Hepatocyte (in vitro differentiated cells): ENCODE measurements at regions not wholly inside any gene's neighbourhood (a gene's known extent, or its start where the extent isn't known, plus 50 kb on each side); places are given as distances from the start of the nearest gene placed in this dataset.

Experiments
- DNase-seq: peaks from one replicate; pipeline ENCODE4 v3.0.0-alpha.2; 2016; ENCODE audit warnings: low spot score
- H2AFZ ChIP-seq: fragments of 200-600 bp; sonication (generic); 2 replicates; pipeline ENCODE4 v1.6.0; 2016; ENCODE audit warnings: antibody characterized with exemption, mild to moderate bottlenecking
- H3K27ac ChIP-seq: fragments of 200-600 bp; sonication (generic); 2 replicates; pipeline ENCODE4 v1.5.1; 2016; ENCODE audit warnings: mild to moderate bottlenecking
- H3K27me3 ChIP-seq: fragments of 200-600 bp; sonication (generic); 2 replicates; pipeline ENCODE4 v1.6.1; 2016
- H3K36me3 ChIP-seq: fragments of 200-600 bp; sonication (generic); replicated peaks from 2 replicates; pipeline ENCODE4 v1.5.1; 2016; ENCODE audit warnings: low read depth; ENCODE audit not compliant: insufficient read depth
- H3K4me1 ChIP-seq: fragments of 200-600 bp; sonication (generic); 2 replicates; pipeline ENCODE4 v1.5.1; 2016; ENCODE audit warnings: mild to moderate bottlenecking, moderate library complexity; ENCODE audit not compliant: insufficient read depth
- H3K4me2 ChIP-seq: fragments of 200-600 bp; sonication (generic); 2 replicates; pipeline ENCODE4 v1.6.0; 2016
- H3K4me3 ChIP-seq: fragments of 200-600 bp; sonication (generic); 2 replicates; pipeline ENCODE4 v1.5.1; 2016; ENCODE audit warnings: mild to moderate bottlenecking
- H3K79me2 ChIP-seq: fragments of 200-600 bp; sonication (generic); 2 replicates; pipeline ENCODE4 v1.6.0; 2017; ENCODE audit warnings: mild to moderate bottlenecking
- H3K9me2 ChIP-seq: fragments of 200-600 bp; sonication (generic); replicated peaks from 2 replicates; pipeline ENCODE4 v1.6.0; 2017; ENCODE audit warnings: mild to moderate bottlenecking; ENCODE audit not compliant: insufficient read depth
- H3K9me3 ChIP-seq: fragments of 200-600 bp; sonication (generic); 2 replicates; pipeline ENCODE4 v1.5.1; 2016; ENCODE audit warnings: low read depth, mild to moderate bottlenecking
- H4K20me1 ChIP-seq: fragments of 200-600 bp; sonication (generic); 2 replicates; pipeline ENCODE4 v1.6.0; 2016; ENCODE audit warnings: mild to moderate bottlenecking; ENCODE audit not compliant: insufficient read depth, poor library complexity, severe bottlenecking
- EZH2 ChIP-seq: fragments of 200-600 bp; sonication (generic); IDR thresholded peaks from 2 replicates; pipeline ENCODE4 v1.6.1; 2016; ENCODE audit warnings: antibody characterized with exemption, mild to moderate bottlenecking, borderline replicate concordance
- EZH2phosphoT487 ChIP-seq: fragments of 200-600 bp; sonication (generic); IDR thresholded peaks from one replicate; pipeline ENCODE4 v1.6.1; 2018; ENCODE audit warnings: antibody characterized with exemption, mild to moderate bottlenecking, low read depth, moderate library complexity; ENCODE audit not compliant: unreplicated experiment, severe bottlenecking
- WGBS: methylation state at CpG from one replicate; pipeline ENCODE4 v1.1.6; 2016; ENCODE audit warnings: low lambda C conversion rate; ENCODE audit errors: missing lambda C conversion rate; 5-methylcytosine and 5-hydroxymethylcytosine counted together
- TF ChIP-seq, protein P1 (sequence below): fragments of 200-600 bp; sonication (generic); IDR thresholded peaks from 2 replicates; pipeline ENCODE4 v1.5.1; 2016; ENCODE audit warnings: antibody characterized with exemption, mild to moderate bottlenecking; ENCODE audit not compliant: poor library complexity

DNA sequence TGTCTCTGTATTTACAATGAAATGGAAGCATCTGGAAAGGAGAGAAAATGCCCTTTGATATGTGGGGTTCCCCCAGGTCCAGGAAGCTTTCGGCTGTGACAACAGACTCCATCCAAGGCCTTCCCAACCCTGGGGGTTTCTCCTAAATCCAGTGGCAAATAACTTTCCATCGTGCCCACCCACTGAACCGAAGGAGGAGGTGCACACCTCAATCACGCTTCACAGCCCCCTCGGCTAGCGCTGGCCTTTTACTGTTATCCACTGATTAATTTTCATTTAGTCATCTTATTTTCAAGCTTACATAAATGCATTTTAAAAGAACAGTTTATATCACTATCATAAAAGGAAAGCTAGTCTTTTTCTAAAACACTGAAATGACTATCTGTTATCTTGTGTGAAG, 286.8 kb upstream of the ZMIZ1 start:
- H3K4me3 ChIP-seq: no peak overlapping the region
- no peak overlapping the region for H3K4me2 ChIP-seq
- no peaks in the 10 kb centered on the region for H3K79me2 ChIP-seq
- no peak overlapping the region for H2AFZ ChIP-seq
- no peaks in the 10 kb centered on the region for H3K36me3 ChIP-seq
- H3K9me3 ChIP-seq: no peaks in the 10 kb centered on the region
- H3K27ac ChIP-seq: no peak overlapping the region
- H3K9me2 ChIP-seq: no peaks in the 10 kb centered on the region
- TF ChIP-seq, protein P1, sequence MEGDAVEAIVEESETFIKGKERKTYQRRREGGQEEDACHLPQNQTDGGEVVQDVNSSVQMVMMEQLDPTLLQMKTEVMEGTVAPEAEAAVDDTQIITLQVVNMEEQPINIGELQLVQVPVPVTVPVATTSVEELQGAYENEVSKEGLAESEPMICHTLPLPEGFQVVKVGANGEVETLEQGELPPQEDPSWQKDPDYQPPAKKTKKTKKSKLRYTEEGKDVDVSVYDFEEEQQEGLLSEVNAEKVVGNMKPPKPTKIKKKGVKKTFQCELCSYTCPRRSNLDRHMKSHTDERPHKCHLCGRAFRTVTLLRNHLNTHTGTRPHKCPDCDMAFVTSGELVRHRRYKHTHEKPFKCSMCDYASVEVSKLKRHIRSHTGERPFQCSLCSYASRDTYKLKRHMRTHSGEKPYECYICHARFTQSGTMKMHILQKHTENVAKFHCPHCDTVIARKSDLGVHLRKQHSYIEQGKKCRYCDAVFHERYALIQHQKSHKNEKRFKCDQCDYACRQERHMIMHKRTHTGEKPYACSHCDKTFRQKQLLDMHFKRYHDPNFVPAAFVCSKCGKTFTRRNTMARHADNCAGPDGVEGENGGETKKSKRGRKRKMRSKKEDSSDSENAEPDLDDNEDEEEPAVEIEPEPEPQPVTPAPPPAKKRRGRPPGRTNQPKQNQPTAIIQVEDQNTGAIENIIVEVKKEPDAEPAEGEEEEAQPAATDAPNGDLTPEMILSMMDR: no peak
- TF ChIP-seq EZH2phosphoT487 (no peak), EZH2 (no peak)
- no peaks in the 10 kb centered on the region for H3K27me3 ChIP-seq
- DNase-seq: no peak
- no peaks in the 10 kb centered on the region for H4K20me1 ChIP-seq
- 87% methylated on average over 6 of the region's 6 CpGs for WGBS
- H3K4me1 ChIP-seq: peaks cover 11% of the 10 kb centered on the region

DNA sequence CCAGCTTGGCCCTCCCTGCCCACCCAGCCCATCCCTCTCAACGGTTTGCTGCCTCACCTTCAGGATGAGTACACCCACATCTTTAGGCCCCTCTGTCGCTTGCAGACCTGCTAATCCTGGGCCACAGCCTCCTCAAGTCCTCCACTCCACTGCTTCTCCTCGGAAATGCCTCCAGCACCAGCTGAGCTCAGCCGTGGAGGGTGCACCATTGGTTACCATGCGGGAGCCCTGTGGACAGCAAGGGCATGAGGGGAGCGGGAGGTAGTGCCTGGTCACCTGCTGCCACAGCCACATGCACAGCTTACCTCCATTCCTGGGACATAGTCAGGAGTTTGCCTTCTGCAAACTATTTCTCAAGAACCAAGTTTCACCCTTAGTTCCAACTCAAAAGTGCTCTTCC, 286.3 kb upstream of the ZMIZ1 start:
- TF ChIP-seq EZH2phosphoT487: no peak
- TF ChIP-seq, protein P1: no peak
- no peak for TF ChIP-seq EZH2
- H3K4me1 ChIP-seq: peaks cover 7% of the 10 kb centered on the region
- no peaks in the 10 kb centered on the region for H3K9me2 ChIP-seq
- H3K4me3 ChIP-seq: no peak overlapping the region
- WGBS: 92% methylated on average over 6 of the region's 6 CpGs
- no peaks in the 10 kb centered on the region for H3K27me3 ChIP-seq
- H3K79me2 ChIP-seq: no peaks in the 10 kb centered on the region
- no peaks in the 10 kb centered on the region for H4K20me1 ChIP-seq
- no peak overlapping the region for H2AFZ ChIP-seq
- no peak overlapping the region for H3K4me2 ChIP-seq
- no peaks in the 10 kb centered on the region for H3K36me3 ChIP-seq
- no peaks in the 10 kb centered on the region for H3K9me3 ChIP-seq
- DNase-seq: no peak
- no peak overlapping the region for H3K27ac ChIP-seq

- WGBS: 90% methylated on average over 3 of the region's 3 CpGs
- Histone ChIP-seq H3K9me2 (no peaks in the 10 kb centered on the region), H3K4me3 (no peak overlapping the region), H3K36me3 (no peaks in the 10 kb centered on the region), H3K27me3 (no peaks in the 10 kb centered on the region), H2AFZ (no peak overlapping the region), H3K27ac (no peak overlapping the region), H3K4me1 (no peaks in the 10 kb centered on the region), H3K79me2 (no peaks in the 10 kb centered on the region), H3K4me2 (no peak overlapping the region), H4K20me1 (no peaks in the 10 kb centered on the region), H3K9me3 (no peaks in the 10 kb centered on the region)
- no peak for TF ChIP-seq EZH2phosphoT487
- no peak for TF ChIP-seq EZH2
- TF ChIP-seq, protein P1: no peak
- DNase-seq: no peak
Measured at GRCh38 chr10:78783753-78784152, 285.0 kb upstream of the ZMIZ1 start.

GRCh38 chr10:78784546-78784945, 284.2 kb upstream of the ZMIZ1 start:
- Histone ChIP-seq H3K4me3 (no peak overlapping the region), H3K27ac (no peak overlapping the region), H4K20me1 (no peaks in the 10 kb centered on the region), H3K9me2 (no peaks in the 10 kb centered on the region), H3K4me1 (no peaks in the 10 kb centered on the region), H2AFZ (no peak overlapping the region), H3K27me3 (no peaks in the 10 kb centered on the region), H3K79me2 (no peaks in the 10 kb centered on the region), H3K36me3 (no peaks in the 10 kb centered on the region), H3K9me3 (no peaks in the 10 kb centered on the region), H3K4me2 (no peak overlapping the region)
- 74% methylated on average over 3 of the region's 3 CpGs for WGBS
- no peak for DNase-seq
- TF ChIP-seq EZH2 (no peak), EZH2phosphoT487 (no peak)
- TF ChIP-seq, protein P1: no peak
